K562 (cell line): ENCODE measurements at regions not wholly inside any gene's neighbourhood (a gene's known extent, or its start where the extent isn't known, plus 50 kb on each side); places are given as distances from the start of the nearest gene placed in this dataset.

Experiments
- ATAC-seq: fragments of 200-7000 bp; cut with Tn5 transposase; 3 replicates; pipeline ENCODE4 v1.9.1; 2020; ENCODE audit warnings: moderate library complexity
- BruUV-seq: library from RNA; stranded (reverse); fragments of 400-500 nt; replicated peaks from 2 replicates; lab custom pipeline; 2021; lab: Mats Ljungman, UMichigan
- CTCF ChIA-PET: fragments of 300-600 bp; formaldehyde crosslinking; extraction: SDS; loops from one replicate; lab custom pipeline; 2021; ENCODE audit warnings: low intra/inter-chr PET ratio; lab: Yijun Ruan, JAX
- POLR2A ChIA-PET: fragments of 300-600, 350-650 bp; sonication (Branson Sonifier 250); formaldehyde crosslinking; extraction: SDS; loops from one replicate; lab custom pipeline; 2021; ENCODE audit warnings: antibody characterized with exemption, inconsistent platforms; lab: Yijun Ruan, JAX
- DNase-seq, 4 experiments: peaks; one replicate each; pipeline versions ENCODE4 v3.0.0 to v3.0.0-alpha.2; 2011 to 2018; ENCODE audit warnings: low spot score in 3 of 4, mixed read lengths in 3 of 4; ENCODE audit errors: extremely low read depth in 1 of 4
- FAIRE-seq: peaks from 2 replicates; lab custom pipeline; 2011; peaks lifted over from hg19 to GRCh38; lab: Jason Lieb, UNC
- H2AFZ ChIP-seq: 2 replicates; pipeline ENCODE4 v1.6.0; 2011; ENCODE audit warnings: low read depth, low read length, control low read depth, inconsistent platforms
- H3K27ac ChIP-seq: fragments of 200-600 bp; 3 replicates; pipeline ENCODE4 v1.8.0; 2011; ENCODE audit warnings: low read depth, mild to moderate bottlenecking, control low read depth, inconsistent platforms, low read length, moderate library complexity, mixed read lengths; ENCODE audit errors: extremely low read depth
- H3K27me3 ChIP-seq, 2 experiments: fragments of 300-600 bp in 1 of 2; 2 replicates in 1 of 2; 3 replicates in 1 of 2; pipeline versions ENCODE4 v1.6.0 to v1.8.0; 2011; ENCODE audit warnings: inconsistent platforms in 2 of 2, low read length in 2 of 2, mild to moderate bottlenecking in 1 of 2, mixed read lengths in 1 of 2, moderate library complexity in 1 of 2; ENCODE audit not compliant: control insufficient read depth in 2 of 2, insufficient read depth in 2 of 2
- H3K36me3 ChIP-seq: fragments of 300-600 bp; 3 replicates; pipeline ENCODE4 v1.8.0; 2011; ENCODE audit warnings: mild to moderate bottlenecking, low read length, inconsistent platforms; ENCODE audit not compliant: control insufficient read depth, insufficient read depth
- H3K4me1 ChIP-seq, 2 experiments: fragments of 200-600 bp in 1 of 2; replicated peaks in 1 of 2; 2 replicates in 1 of 2; 3 replicates in 1 of 2; pipeline versions ENCODE4 v1.5.1 to v1.8.0; 2011; ENCODE audit warnings: inconsistent platforms in 2 of 2, low read length in 2 of 2, mild to moderate bottlenecking in 1 of 2, mixed read lengths in 1 of 2, moderate library complexity in 1 of 2; ENCODE audit not compliant: control insufficient read depth in 2 of 2, insufficient read depth in 2 of 2
- H3K4me2 ChIP-seq: 2 replicates; pipeline ENCODE4 v1.6.1; 2011; ENCODE audit warnings: low read length, control low read depth, inconsistent platforms, mixed read lengths; ENCODE audit not compliant: insufficient read depth
- H3K4me3 ChIP-seq: fragments of 200-600 bp; sonication (generic), shearing (Covaris generic); 2 replicates; pipeline ENCODE4 v1.5.1; 2016; ENCODE audit warnings: control low read depth, inconsistent platforms
- H3K79me2 ChIP-seq: fragments of 200-600 bp; 3 replicates; pipeline ENCODE4 v1.8.0; 2011; ENCODE audit warnings: low read length, inconsistent platforms; ENCODE audit not compliant: control insufficient read depth, insufficient read depth
- H3K9ac ChIP-seq, 2 experiments: 2 replicates each; pipeline versions ENCODE4 v1.6.0 to v1.6.1; 2011; ENCODE audit warnings: low read depth in 2 of 2, low read length in 2 of 2, control low read depth in 1 of 2, inconsistent platforms in 1 of 2, mild to moderate bottlenecking in 1 of 2, mixed read lengths in 1 of 2; ENCODE audit not compliant: insufficient read depth in 1 of 2
- H3K9me1 ChIP-seq: one replicate; pipeline ENCODE4 v1.6.0; 2011; ENCODE audit warnings: inconsistent platforms, mild to moderate bottlenecking, low read length, moderate library complexity; ENCODE audit not compliant: control insufficient read depth, insufficient read depth
- H3K9me3 ChIP-seq: replicated peaks from 2 replicates; pipeline ENCODE4 v1.5.1; 2011; ENCODE audit warnings: low read depth, low read length, inconsistent platforms; ENCODE audit not compliant: control insufficient read depth, insufficient read depth
- H4K20me1 ChIP-seq: replicated peaks from 2 replicates; pipeline ENCODE4 v1.6.1; 2011; ENCODE audit warnings: low read length, inconsistent platforms, mixed read lengths; ENCODE audit not compliant: control insufficient read depth, insufficient read depth
- CSDE1 ChIP-seq, 2 experiments: fragments of 450-650 bp; IDR thresholded peaks; 2 replicates each; pipeline ENCODE4 v1.6.1; 2016; ENCODE audit warnings: mild to moderate bottlenecking in 1 of 2
- ETV5 ChIP-seq: sonication (generic); formaldehyde crosslinking; IDR thresholded peaks from 2 replicates; pipeline ENCODE4 v1.4.0; 2020; ENCODE audit warnings: low read depth, mild to moderate bottlenecking, missing genetic modification reagents
- JUN ChIP-seq, 2 experiments: sonication (generic) in 1 of 2; formaldehyde crosslinking in 1 of 2; IDR thresholded peaks; 2 replicates each; pipeline versions ENCODE4 v1.6.1 to v1.8.0; 2012 to 2022; ENCODE audit warnings: borderline replicate concordance in 2 of 2, mild to moderate bottlenecking in 2 of 2, improper control_type of control experiment in 1 of 2, low read depth in 1 of 2, low read length in 1 of 2, missing genetic modification reagents in 1 of 2
- PTBP1 ChIP-seq: fragments of 200-400 bp; formaldehyde crosslinking; IDR thresholded peaks from 2 replicates; pipeline ENCODE4 v1.6.1; 2017; ENCODE audit warnings: low read depth, low read length
- SMAD2 ChIP-seq: fragments of 150-350 bp; IDR thresholded peaks from 2 replicates; pipeline ENCODE4 v1.6.1; 2014; ENCODE audit warnings: low read depth, mild to moderate bottlenecking, low read length
- TEAD2 ChIP-seq: fragments of 450-650 bp; IDR thresholded peaks from 2 replicates; pipeline ENCODE4 v1.6.1; 2016; ENCODE audit warnings: missing genetic modification characterization, control low read depth, missing compliant biosample characterization
- YBX1 ChIP-seq: fragments of 450-650 bp; IDR thresholded peaks from 2 replicates; pipeline ENCODE4 v1.7.1; 2016; ENCODE audit warnings: mild to moderate bottlenecking
- ZNF311 ChIP-seq: fragments of 250-450 bp; sonication (Bioruptor Pico); IDR thresholded peaks from 2 replicates; pipeline ENCODE4 v1.4.0; 2020; ENCODE audit warnings: mild to moderate bottlenecking, moderate library complexity
- ZNF589 ChIP-seq: fragments of 200-800 bp; sonication (Bioruptor generic); IDR thresholded peaks from 2 replicates; pipeline ENCODE4 v1.6.1; 2016; ENCODE audit warnings: low read depth, missing genetic modification characterization, missing compliant biosample characterization
- WGBS: fragments of 100-300 bp; shearing (Covaris generic); methylation state at CpG from one replicate; pipeline ENCODE4 v1.1.6; 2016; ENCODE audit warnings: low coverage, mixed read lengths; ENCODE audit not compliant: insufficient coverage; ENCODE audit errors: missing lambda C conversion rate; 5-methylcytosine and 5-hydroxymethylcytosine counted together
- in situ Hi-C: fragments of 300-500 bp; cut with MboI; formaldehyde crosslinking; loops from 4 replicates; pipeline ENCODE4 v1.15.0; 2018; ENCODE audit warnings: inconsistent platforms, mixed read lengths
- intact Hi-C: fragments of 100-400 bp; cut with micrococcal nuclease; formaldehyde crosslinking; loops from 2 replicates; pipeline ENCODE4 v1.14.2; 2022
- TF ChIP-seq, protein P1 (sequence below): fragments of 450-650 bp; IDR thresholded peaks from 2 replicates; pipeline ENCODE4 v1.6.1; 2018; ENCODE audit warnings: mild to moderate bottlenecking, low read depth; ENCODE audit not compliant: partially characterized antibody

DNA sequence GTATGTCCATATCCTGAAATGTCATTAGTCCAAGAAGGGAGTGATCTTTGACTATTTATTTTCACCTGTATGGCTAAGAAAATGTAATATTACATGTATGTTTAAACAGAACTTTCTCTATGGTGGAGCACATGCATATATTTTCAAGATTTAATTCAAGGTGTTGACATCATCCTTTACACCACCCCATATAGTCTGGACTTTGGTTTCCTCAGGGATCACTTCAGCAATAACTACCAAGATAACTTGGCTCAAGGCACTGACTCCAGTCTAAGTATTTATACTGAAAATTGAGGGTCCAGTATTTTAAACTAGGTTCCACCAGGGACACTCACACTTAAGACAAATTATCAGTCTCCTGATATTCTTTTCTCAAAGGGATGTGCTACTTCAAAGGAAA is 660.6 kb downstream of the EFNB2 start:
- POLR2A ChIA-PET = no interaction called here
- no peaks in the 10 kb centered on the region for H3K9me3 ChIP-seq
- no peaks in the 10 kb centered on the region for H3K27me3 ChIP-seq
- in situ Hi-C loops = no loop called here
- ATAC-seq = no peak
- no peaks in the 10 kb centered on the region for H4K20me1 ChIP-seq
- no peak overlapping the region for H2AFZ ChIP-seq
- H3K79me2 ChIP-seq = no peaks in the 10 kb centered on the region
- no peaks in the 10 kb centered on the region for H3K9me1 ChIP-seq
- no peaks in the 10 kb centered on the region for H3K4me1 ChIP-seq
- H3K4me2 ChIP-seq = no peak overlapping the region
- FAIRE-seq = no peak
- no TSS peak for BruUV-seq
- H3K4me3 ChIP-seq = no peak overlapping the region
- intact Hi-C loops = no loop called here
- no peak for DNase-seq
- CTCF ChIA-PET = no interaction called here
- TF ChIP-seq ZNF589 (CRISPR knock-in tag) (no peak), SMAD2 (no peak), YBX1 (no peak), ZNF311 (no peak)
- H3K36me3 ChIP-seq = no peaks in the 10 kb centered on the region
- no peak overlapping the region for H3K9ac ChIP-seq
- no peak overlapping the region for H3K27ac ChIP-seq

DNA sequence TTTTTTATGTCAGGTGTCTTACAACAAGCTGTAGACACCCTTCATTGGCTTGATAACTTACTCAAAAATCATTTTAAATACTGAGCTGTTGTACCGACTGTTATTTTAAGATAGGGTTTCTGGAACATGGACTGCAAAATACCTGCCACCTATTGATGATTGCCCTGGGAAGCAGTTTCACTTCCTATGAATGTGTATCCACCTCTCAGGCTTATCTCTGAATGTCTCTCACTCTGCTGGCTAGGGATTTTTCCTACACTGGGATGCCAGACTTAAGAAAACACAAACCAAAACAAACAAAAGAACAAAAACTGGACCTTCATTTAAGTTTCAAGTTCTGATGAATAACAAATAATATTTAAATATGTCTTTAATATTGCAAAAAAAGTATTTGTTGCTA is 663.7 kb downstream of the EFNB2 start:
- no peak overlapping the region for H3K4me3 ChIP-seq
- H3K27me3 ChIP-seq = no peaks in the 10 kb centered on the region
- WGBS = 0% methylated on average over 1 of the region's 1 CpG
- ChIA-PET POLR2A (no interaction called here), CTCF (no interaction called here)
- DNase-seq (no peak), ATAC-seq (no peak), FAIRE-seq (no peak)
- H3K79me2 ChIP-seq = no peaks in the 10 kb centered on the region
- H4K20me1 ChIP-seq = no peaks in the 10 kb centered on the region
- no peaks in the 10 kb centered on the region for H3K9me1 ChIP-seq
- no peak overlapping the region for H3K9ac ChIP-seq
- no peaks in the 10 kb centered on the region for H3K36me3 ChIP-seq
- no peak overlapping the region for H3K4me2 ChIP-seq
- no peak overlapping the region for H3K27ac ChIP-seq
- in situ Hi-C loops = no loop called here
- H3K4me1 ChIP-seq = no peaks in the 10 kb centered on the region
- intact Hi-C loops = no loop called here
- no peak overlapping the region for H2AFZ ChIP-seq
- no TSS peak for BruUV-seq
- no peaks in the 10 kb centered on the region for H3K9me3 ChIP-seq
- TF ChIP-seq ETV5 (CRISPR knock-in tag) (no peak), TEAD2 (tag) (no peak), JUN (IDR thresholded peaks at IDR 0.05; ENCODE audit: borderline replicate concordance, low read depth, low read length) (no peak), JUN (CRISPR knock-in tag; IDR thresholded peaks at IDR 0.05; ENCODE audit: borderline replicate concordance) (no peak), CSDE1 (IDR thresholded peaks at IDR 0.05) (no peak), PTBP1 (no peak)
- TF ChIP-seq, protein P1, sequence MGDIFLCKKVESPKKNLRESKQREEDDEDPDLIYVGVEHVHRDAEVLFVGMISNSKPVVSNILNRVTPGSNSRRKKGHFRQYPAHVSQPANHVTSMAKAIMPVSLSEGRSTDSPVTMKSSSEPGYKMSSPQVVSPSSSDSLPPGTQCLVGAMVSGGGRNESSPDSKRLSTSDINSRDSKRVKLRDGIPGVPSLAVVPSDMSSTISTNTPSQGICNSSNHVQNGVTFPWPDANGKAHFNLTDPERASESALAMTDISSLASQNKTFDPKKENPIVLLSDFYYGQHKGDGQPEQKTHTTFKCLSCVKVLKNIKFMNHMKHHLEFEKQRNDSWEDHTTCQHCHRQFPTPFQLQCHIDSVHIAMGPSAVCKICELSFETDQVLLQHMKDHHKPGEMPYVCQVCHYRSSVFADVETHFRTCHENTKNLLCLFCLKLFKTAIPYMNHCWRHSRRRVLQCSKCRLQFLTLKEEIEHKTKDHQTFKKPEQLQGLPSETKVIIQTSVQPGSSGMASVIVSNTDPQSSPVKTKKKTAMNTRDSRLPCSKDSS = no peak
